Suprapubic skin (tissue), 3 donors: ENCODE measurements at regions not wholly inside any gene's neighbourhood (a gene's known extent, or its start where the extent isn't known, plus 50 kb on each side); places are given as distances from the start of the nearest gene placed in this dataset.

Experiments
- EP300 ChIP-seq: sonication (generic); formaldehyde crosslinking; IDR thresholded peaks from one replicate; pipeline ENCODE4 v1.6.1; 2017; ENCODE audit warnings: antibody characterized with exemption
- TF ChIP-seq, protein P1 (sequence below), 2 donors: fragments of 200-600 bp in 1 of 2; fragments of 450-650 bp in 1 of 2; sonication (generic) in 1 of 2; IDR thresholded peaks; one replicate each; pipeline ENCODE4 v1.5.1; 2016 to 2019; ENCODE audit warnings: antibody characterized with exemption in 2 of 2, mild to moderate bottlenecking in 1 of 2, moderate library complexity in 1 of 2

DNA sequence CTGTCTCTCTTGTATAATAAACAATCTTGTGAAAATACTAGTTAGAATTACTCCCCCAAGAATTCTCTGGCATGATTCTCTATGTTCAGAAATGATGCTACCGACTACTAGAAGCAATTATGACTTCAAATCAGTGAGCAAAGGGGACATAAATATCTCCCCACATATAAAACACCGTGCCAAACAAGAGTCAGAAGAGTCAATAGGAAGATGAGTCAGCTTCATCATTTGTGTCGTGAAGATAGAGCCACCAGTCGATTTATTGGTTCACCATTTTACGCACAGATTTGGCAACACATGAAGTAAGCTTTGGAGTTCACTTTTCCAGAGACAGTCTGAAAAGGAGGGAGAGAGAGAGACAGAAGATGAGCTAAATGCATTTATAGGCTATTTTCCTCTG, 650.9 kb downstream of the CCDC85A start:
- TF ChIP-seq, protein P1, sequence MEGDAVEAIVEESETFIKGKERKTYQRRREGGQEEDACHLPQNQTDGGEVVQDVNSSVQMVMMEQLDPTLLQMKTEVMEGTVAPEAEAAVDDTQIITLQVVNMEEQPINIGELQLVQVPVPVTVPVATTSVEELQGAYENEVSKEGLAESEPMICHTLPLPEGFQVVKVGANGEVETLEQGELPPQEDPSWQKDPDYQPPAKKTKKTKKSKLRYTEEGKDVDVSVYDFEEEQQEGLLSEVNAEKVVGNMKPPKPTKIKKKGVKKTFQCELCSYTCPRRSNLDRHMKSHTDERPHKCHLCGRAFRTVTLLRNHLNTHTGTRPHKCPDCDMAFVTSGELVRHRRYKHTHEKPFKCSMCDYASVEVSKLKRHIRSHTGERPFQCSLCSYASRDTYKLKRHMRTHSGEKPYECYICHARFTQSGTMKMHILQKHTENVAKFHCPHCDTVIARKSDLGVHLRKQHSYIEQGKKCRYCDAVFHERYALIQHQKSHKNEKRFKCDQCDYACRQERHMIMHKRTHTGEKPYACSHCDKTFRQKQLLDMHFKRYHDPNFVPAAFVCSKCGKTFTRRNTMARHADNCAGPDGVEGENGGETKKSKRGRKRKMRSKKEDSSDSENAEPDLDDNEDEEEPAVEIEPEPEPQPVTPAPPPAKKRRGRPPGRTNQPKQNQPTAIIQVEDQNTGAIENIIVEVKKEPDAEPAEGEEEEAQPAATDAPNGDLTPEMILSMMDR (IDR thresholded peaks at IDR 0.05) = no peak
- TF ChIP-seq EP300 = no peak
